ENCODE measurements at regions not wholly inside any gene's neighbourhood (a gene's known extent, or its start where the extent isn't known, plus 50 kb on each side); places are given as distances from the start of the nearest gene placed in this dataset.

GRCh38 chr5:130652176-130652575, 512.9 kb downstream of the HINT1 start:
- no peak overlapping the region for H3K4me3 ChIP-seq (ENCODE audit: severe bottlenecking)
- H3K4me1 ChIP-seq (ENCODE audit: insufficient read depth, poor library complexity, severe bottlenecking): peaks cover 12% of the 10 kb centered on the region
- H3K36me3 ChIP-seq (ENCODE audit: low read depth): no peaks in the 10 kb centered on the region
- peak; percentile 99 for ATAC-seq (ENCODE audit: low read depth)
- TF ChIP-seq, protein P1, sequence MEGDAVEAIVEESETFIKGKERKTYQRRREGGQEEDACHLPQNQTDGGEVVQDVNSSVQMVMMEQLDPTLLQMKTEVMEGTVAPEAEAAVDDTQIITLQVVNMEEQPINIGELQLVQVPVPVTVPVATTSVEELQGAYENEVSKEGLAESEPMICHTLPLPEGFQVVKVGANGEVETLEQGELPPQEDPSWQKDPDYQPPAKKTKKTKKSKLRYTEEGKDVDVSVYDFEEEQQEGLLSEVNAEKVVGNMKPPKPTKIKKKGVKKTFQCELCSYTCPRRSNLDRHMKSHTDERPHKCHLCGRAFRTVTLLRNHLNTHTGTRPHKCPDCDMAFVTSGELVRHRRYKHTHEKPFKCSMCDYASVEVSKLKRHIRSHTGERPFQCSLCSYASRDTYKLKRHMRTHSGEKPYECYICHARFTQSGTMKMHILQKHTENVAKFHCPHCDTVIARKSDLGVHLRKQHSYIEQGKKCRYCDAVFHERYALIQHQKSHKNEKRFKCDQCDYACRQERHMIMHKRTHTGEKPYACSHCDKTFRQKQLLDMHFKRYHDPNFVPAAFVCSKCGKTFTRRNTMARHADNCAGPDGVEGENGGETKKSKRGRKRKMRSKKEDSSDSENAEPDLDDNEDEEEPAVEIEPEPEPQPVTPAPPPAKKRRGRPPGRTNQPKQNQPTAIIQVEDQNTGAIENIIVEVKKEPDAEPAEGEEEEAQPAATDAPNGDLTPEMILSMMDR (IDR thresholded peaks at IDR 0.05; ENCODE audit: poor library complexity, severe bottlenecking): no peak
- no peaks in the 10 kb centered on the region for H3K9me3 ChIP-seq (ENCODE audit: severe bottlenecking)
- no peak overlapping the region for H3K27ac ChIP-seq (ENCODE audit: poor library complexity, severe bottlenecking)
- DNase-seq (ENCODE audit: low spot score): no peak
- no peaks in the 10 kb centered on the region for H3K27me3 ChIP-seq (ENCODE audit: insufficient read depth, poor library complexity, severe bottlenecking)

DNA sequence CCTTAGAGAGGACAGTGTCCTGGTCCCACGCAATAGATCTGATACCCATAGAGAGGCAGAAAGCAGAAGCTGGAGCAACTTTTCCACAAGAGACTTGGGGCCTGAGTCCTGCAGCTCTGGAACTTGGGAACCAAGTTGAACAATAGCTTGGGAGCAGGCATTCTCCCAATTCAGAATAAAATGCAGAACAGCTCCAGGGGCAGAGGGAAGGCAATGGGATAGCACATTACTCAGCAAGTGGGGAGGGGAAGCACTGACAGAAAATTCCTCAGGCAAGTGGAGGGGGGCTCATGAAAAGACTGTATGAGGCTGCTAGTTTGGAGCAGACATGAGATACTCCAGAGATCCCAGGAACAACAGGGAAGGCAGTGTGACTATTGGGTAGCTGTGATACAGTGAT, 513.6 kb downstream of the HINT1 start:
- DNase-seq (ENCODE audit: low spot score) (no peak), ATAC-seq (ENCODE audit: low read depth) (no peak)
- no peaks in the 10 kb centered on the region for H3K27me3 ChIP-seq (ENCODE audit: insufficient read depth, poor library complexity, severe bottlenecking)
- no peaks in the 10 kb centered on the region for H3K9me3 ChIP-seq (ENCODE audit: severe bottlenecking)
- peaks cover 12% of the 10 kb centered on the region for H3K4me1 ChIP-seq (ENCODE audit: insufficient read depth, poor library complexity, severe bottlenecking)
- no peaks in the 10 kb centered on the region for H3K36me3 ChIP-seq (ENCODE audit: low read depth)
- TF ChIP-seq, protein P1 (IDR thresholded peaks at IDR 0.05; ENCODE audit: poor library complexity, severe bottlenecking): no peak
- H3K4me3 ChIP-seq (ENCODE audit: severe bottlenecking): no peak overlapping the region
- no peak overlapping the region for H3K27ac ChIP-seq (ENCODE audit: poor library complexity, severe bottlenecking)

GRCh38 chr5:130643321-130643720, 521.7 kb downstream of the HINT1 start:
- ATAC-seq (ENCODE audit: low read depth) (no peak), DNase-seq (ENCODE audit: low spot score) (no peak)
- H3K4me1 ChIP-seq (ENCODE audit: insufficient read depth, poor library complexity, severe bottlenecking): no peaks in the 10 kb centered on the region
- H3K27ac ChIP-seq (ENCODE audit: poor library complexity, severe bottlenecking): no peak overlapping the region
- no peaks in the 10 kb centered on the region for H3K36me3 ChIP-seq (ENCODE audit: low read depth)
- TF ChIP-seq, protein P1 (IDR thresholded peaks at IDR 0.05; ENCODE audit: poor library complexity, severe bottlenecking): no peak
- H3K27me3 ChIP-seq (ENCODE audit: insufficient read depth, poor library complexity, severe bottlenecking): no peaks in the 10 kb centered on the region
- no peak overlapping the region for H3K4me3 ChIP-seq (ENCODE audit: severe bottlenecking)
- H3K9me3 ChIP-seq (ENCODE audit: severe bottlenecking): no peaks in the 10 kb centered on the region

DNA sequence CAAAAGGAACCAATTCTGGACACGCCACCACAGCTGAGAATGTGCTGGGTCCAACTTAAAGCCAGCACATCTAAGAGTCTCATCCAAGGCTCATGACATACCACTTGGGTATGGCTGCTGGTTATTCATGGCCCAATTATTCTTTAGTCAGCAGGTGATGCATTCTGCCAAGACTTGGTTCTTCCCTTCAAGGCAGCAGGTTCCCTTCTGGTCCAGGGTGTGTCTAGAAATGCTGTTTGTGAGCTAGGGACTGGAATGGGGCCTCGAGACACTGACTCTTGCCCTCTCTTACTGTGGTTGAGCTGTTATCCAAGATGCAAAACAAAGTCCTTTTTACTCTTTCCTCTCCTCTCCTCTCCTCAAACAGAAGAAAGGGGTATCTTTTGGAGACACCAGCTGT, 522.6 kb downstream of the HINT1 start:
- TF ChIP-seq, protein P1 (IDR thresholded peaks at IDR 0.05; ENCODE audit: poor library complexity, severe bottlenecking): no peak
- ATAC-seq (ENCODE audit: low read depth) (no peak), DNase-seq (ENCODE audit: low spot score) (no peak)
- Histone ChIP-seq H3K27ac (ENCODE audit: poor library complexity, severe bottlenecking) (no peak overlapping the region), H3K4me3 (ENCODE audit: severe bottlenecking) (no peak overlapping the region), H3K4me1 (ENCODE audit: insufficient read depth, poor library complexity, severe bottlenecking) (no peaks in the 10 kb centered on the region), H3K27me3 (ENCODE audit: insufficient read depth, poor library complexity, severe bottlenecking) (no peaks in the 10 kb centered on the region), H3K36me3 (ENCODE audit: low read depth) (no peaks in the 10 kb centered on the region), H3K9me3 (ENCODE audit: severe bottlenecking) (no peaks in the 10 kb centered on the region)

GRCh38 chr5:130627145-130627544, 537.9 kb downstream of the HINT1 start:
- H3K27me3 ChIP-seq (ENCODE audit: insufficient read depth, poor library complexity, severe bottlenecking): no peaks in the 10 kb centered on the region
- H3K4me1 ChIP-seq (ENCODE audit: insufficient read depth, poor library complexity, severe bottlenecking): no peaks in the 10 kb centered on the region
- no peaks in the 10 kb centered on the region for H3K36me3 ChIP-seq (ENCODE audit: low read depth)
- no peaks in the 10 kb centered on the region for H3K9me3 ChIP-seq (ENCODE audit: severe bottlenecking)
- TF ChIP-seq, protein P1 (IDR thresholded peaks at IDR 0.05; ENCODE audit: poor library complexity, severe bottlenecking): no peak
- H3K27ac ChIP-seq (ENCODE audit: poor library complexity, severe bottlenecking): no peak overlapping the region
- ATAC-seq (ENCODE audit: low read depth) (no peak), DNase-seq (ENCODE audit: low spot score) (no peak)
- H3K4me3 ChIP-seq (ENCODE audit: severe bottlenecking): no peak overlapping the region
